ENCODE measurements at regions not wholly inside any gene's neighbourhood (a gene's known extent, or its start where the extent isn't known, plus 50 kb on each side); places are given as distances from the start of the nearest gene placed in this dataset.

DNA sequence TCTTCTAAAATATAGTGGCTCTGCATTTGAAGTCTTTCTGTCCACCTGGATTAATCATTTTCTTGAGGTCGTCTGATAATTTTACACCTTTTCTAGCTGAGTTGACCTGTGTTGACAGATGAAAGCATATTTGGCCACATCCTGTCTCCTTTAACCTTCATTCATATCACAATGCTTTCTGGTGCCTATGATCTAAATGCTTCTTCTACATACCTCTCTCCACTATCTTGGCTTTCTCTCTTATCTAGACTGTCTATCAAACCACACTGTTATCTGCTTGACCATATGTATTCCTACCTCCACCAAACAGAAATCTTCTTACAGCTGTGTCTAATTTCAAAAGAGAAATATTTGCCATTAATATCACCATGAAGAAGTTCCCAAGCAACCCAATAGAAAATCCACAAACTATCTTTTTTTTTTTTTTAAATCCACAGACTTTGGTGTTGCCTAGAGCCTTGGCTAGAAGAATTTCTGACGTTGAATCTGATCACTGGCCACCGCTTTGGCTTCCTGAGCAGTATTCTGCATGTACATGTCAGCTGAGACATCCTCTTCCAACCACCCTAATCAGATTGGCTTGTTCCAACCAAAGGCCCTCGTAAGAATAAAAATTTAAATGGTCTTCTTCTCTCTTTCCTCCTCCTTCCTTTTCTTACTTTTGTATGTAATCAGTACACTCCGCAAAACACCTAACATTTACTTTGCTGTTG is 66.3 kb upstream of the SP4 start:
- TF ChIP-seq, protein P1, sequence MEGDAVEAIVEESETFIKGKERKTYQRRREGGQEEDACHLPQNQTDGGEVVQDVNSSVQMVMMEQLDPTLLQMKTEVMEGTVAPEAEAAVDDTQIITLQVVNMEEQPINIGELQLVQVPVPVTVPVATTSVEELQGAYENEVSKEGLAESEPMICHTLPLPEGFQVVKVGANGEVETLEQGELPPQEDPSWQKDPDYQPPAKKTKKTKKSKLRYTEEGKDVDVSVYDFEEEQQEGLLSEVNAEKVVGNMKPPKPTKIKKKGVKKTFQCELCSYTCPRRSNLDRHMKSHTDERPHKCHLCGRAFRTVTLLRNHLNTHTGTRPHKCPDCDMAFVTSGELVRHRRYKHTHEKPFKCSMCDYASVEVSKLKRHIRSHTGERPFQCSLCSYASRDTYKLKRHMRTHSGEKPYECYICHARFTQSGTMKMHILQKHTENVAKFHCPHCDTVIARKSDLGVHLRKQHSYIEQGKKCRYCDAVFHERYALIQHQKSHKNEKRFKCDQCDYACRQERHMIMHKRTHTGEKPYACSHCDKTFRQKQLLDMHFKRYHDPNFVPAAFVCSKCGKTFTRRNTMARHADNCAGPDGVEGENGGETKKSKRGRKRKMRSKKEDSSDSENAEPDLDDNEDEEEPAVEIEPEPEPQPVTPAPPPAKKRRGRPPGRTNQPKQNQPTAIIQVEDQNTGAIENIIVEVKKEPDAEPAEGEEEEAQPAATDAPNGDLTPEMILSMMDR (IDR thresholded peaks at IDR 0.05): no peak
- TF ChIP-seq POLR2A (IDR thresholded peaks at IDR 0.05): no peak
